PC-9 (cell line): ENCODE measurements at regions not wholly inside any gene's neighbourhood (a gene's known extent, or its start where the extent isn't known, plus 50 kb on each side); places are given as distances from the start of the nearest gene placed in this dataset.

Experiments used
- BruUV-seq: library from RNA; stranded (reverse); fragments of 400-500 nt; replicated peaks from 2 replicates; lab custom pipeline; 2021; lab: Mats Ljungman, UMichigan
- CTCF ChIA-PET: fragments of 300-600 bp; sonication (Branson Sonifier 250); formaldehyde crosslinking; loops from one replicate; lab custom pipeline; 2022; ENCODE audit warnings: antibody characterized with exemption; lab: Charles Lee
- POLR2A ChIA-PET: fragments of 300-600 bp; sonication (Branson Sonifier 250); formaldehyde crosslinking; loops from one replicate; lab custom pipeline; 2022; ENCODE audit warnings: antibody characterized with exemption; ENCODE audit not compliant: unreplicated experiment; lab: Charles Lee
- DNase-seq, 2 experiments: peaks; one replicate each; pipeline versions ENCODE4 v3.0.0 to v3.0.0-alpha.2; 2015 to 2022; ENCODE audit warnings: mixed read lengths in 1 of 2
- H2AFZ ChIP-seq: fragments of 200-600 bp; sonication (generic); 2 replicates; pipeline ENCODE4 v1.8.1; 2017; ENCODE audit warnings: antibody characterized with exemption
- H3F3A ChIP-seq: fragments of 200-600 bp; sonication (generic); 2 replicates; pipeline ENCODE4 v1.8.1; 2017; ENCODE audit warnings: antibody characterized with exemption, mild to moderate bottlenecking, low read depth; ENCODE audit not compliant: insufficient read depth
- H3K27ac ChIP-seq: fragments of 200-600 bp; sonication (generic); 2 replicates; pipeline ENCODE4 v1.6.1; 2016; ENCODE audit warnings: mixed run types
- H3K27me3 ChIP-seq: fragments of 200-600 bp; sonication (generic); 2 replicates; pipeline ENCODE4 v1.6.1; 2016; ENCODE audit warnings: low read depth, mixed run types; ENCODE audit not compliant: insufficient read depth
- H3K36me3 ChIP-seq: fragments of 200-600 bp; sonication (generic); 2 replicates; pipeline ENCODE4 v1.6.1; 2016; ENCODE audit warnings: low read depth, mixed run types
- H3K4me1 ChIP-seq: fragments of 200-600 bp; sonication (generic); replicated peaks from 2 replicates; pipeline ENCODE4 v1.6.1; 2016; ENCODE audit warnings: mixed run types; ENCODE audit not compliant: insufficient read depth
- H3K4me2 ChIP-seq: fragments of 200-600 bp; sonication (generic); 2 replicates; pipeline ENCODE4 v1.6.1; 2017; ENCODE audit warnings: mixed run types
- H3K4me3 ChIP-seq: fragments of 200-600 bp; sonication (generic); 2 replicates; pipeline ENCODE4 v1.6.1; 2016; ENCODE audit warnings: mixed run types
- H3K79me2 ChIP-seq: fragments of 200-600 bp; sonication (generic); 2 replicates; pipeline ENCODE4 v1.6.1; 2017; ENCODE audit warnings: low read depth, mixed run types
- H3K9me2 ChIP-seq: fragments of 200-600 bp; sonication (generic); 2 replicates; pipeline ENCODE4 v1.8.1; 2017; ENCODE audit warnings: mild to moderate bottlenecking; ENCODE audit not compliant: insufficient read depth
- H3K9me3 ChIP-seq: fragments of 200-600 bp; sonication (generic); 2 replicates; pipeline ENCODE4 v1.8.1; 2016; ENCODE audit warnings: low read depth; ENCODE audit not compliant: insufficient read depth
- H4K20me1 ChIP-seq: fragments of 200-600 bp; sonication (generic); 2 replicates; pipeline ENCODE4 v1.8.1; 2017; ENCODE audit not compliant: insufficient read depth
- EZH2 ChIP-seq: fragments of 200-600 bp; sonication (generic); IDR thresholded peaks from 2 replicates; pipeline ENCODE4 v1.8.0; 2017; ENCODE audit warnings: antibody characterized with exemption, low read depth
- intact Hi-C: fragments of 100-400 bp; cut with micrococcal nuclease; formaldehyde crosslinking; loops from one replicate; pipeline ENCODE4 v1.10.0; 2022; ENCODE audit not compliant: unreplicated experiment
- TF ChIP-seq, protein P1 (sequence below): fragments of 200-600 bp; sonication (generic); conservative IDR thresholded peaks from 2 replicates; pipeline ENCODE4 v1.6.1; 2017; ENCODE audit warnings: mixed run types, antibody characterized with exemption, mild to moderate bottlenecking, moderate library complexity

DNA sequence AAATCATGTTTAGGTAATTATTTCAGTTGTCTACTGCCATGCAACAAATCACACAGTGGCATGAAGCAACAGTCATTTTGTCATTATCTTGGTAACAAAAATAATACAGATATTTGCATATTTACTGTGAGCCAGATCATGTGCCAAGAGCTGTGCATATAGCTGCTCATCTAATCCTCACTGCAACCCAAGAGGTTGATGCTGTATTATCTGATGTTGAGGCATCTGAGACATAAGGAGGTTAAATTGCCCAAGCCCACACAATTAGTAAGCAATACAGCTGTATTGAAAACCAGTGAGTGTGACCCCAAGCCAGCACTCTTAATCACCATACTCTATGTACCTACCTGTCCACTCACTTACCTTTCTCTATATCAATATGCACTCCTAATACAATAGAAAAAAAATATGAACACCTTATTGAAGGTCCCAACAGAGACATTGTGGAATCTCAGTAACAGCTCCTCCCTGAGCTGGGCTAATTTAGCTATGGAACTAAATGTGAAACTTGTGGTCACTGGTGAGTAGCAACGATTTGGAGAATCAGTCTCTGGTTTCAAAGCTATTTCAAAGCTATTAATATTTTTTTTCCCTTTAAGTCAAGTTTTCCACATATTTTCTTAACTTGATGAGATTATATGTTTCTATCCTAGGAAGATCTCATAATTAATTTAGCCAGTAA is 185.2 kb downstream of the KLF12 start:
- intact Hi-C loops = no loop called here
- TF ChIP-seq, protein P1, sequence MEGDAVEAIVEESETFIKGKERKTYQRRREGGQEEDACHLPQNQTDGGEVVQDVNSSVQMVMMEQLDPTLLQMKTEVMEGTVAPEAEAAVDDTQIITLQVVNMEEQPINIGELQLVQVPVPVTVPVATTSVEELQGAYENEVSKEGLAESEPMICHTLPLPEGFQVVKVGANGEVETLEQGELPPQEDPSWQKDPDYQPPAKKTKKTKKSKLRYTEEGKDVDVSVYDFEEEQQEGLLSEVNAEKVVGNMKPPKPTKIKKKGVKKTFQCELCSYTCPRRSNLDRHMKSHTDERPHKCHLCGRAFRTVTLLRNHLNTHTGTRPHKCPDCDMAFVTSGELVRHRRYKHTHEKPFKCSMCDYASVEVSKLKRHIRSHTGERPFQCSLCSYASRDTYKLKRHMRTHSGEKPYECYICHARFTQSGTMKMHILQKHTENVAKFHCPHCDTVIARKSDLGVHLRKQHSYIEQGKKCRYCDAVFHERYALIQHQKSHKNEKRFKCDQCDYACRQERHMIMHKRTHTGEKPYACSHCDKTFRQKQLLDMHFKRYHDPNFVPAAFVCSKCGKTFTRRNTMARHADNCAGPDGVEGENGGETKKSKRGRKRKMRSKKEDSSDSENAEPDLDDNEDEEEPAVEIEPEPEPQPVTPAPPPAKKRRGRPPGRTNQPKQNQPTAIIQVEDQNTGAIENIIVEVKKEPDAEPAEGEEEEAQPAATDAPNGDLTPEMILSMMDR = no peak
- TF ChIP-seq EZH2 = no peak
- Histone ChIP-seq H3K9me3 (no peaks in the 10 kb centered on the region), H3K4me1 (no peaks in the 10 kb centered on the region), H3F3A (no peaks in the 10 kb centered on the region), H3K27me3 (no peaks in the 10 kb centered on the region), H3K79me2 (no peaks in the 10 kb centered on the region), H4K20me1 (no peaks in the 10 kb centered on the region), H2AFZ (no peak overlapping the region), H3K36me3 (no peaks in the 10 kb centered on the region), H3K4me3 (no peak overlapping the region), H3K9me2 (0 out of 2 replicates have a peak, but pooled peaks cover 4% of the 10 kb centered on the region), H3K4me2 (no peak overlapping the region), H3K27ac (no peak overlapping the region)
- DNase-seq = no peak
- ChIA-PET POLR2A (no interaction called here), CTCF (no interaction called here)
- no TSS peak for BruUV-seq

DNA sequence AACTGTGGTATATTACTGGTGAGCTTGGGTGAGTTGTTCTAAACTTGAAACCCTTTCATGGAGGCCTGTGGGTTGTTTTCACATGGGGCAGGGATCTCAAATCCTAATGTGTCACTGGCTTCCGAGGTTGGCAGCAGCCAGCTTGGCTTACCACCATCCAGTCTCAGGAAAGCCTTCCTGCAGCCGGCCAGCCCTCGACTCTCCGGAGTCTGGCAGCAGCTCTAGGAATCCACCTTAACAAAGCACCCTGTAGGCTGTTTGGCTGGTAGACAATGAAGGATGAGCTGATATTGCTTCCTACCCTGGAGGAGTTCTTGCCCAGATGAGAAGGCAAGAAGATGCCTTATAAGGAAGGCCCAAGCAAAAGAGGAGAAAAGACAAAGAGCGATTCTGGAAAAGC is 188.3 kb downstream of the KLF12 start:
- intact Hi-C loops = loop anchor here (2.0 kb wide), 1 partner anchor 341 kb away; no protein-coding TSS in a partner anchor
- Histone ChIP-seq H3K4me3 (no peak overlapping the region), H3K27ac (no peak overlapping the region), H4K20me1 (no peaks in the 10 kb centered on the region), H3K9me3 (no peaks in the 10 kb centered on the region), H3F3A (no peaks in the 10 kb centered on the region), H3K79me2 (no peaks in the 10 kb centered on the region), H3K4me1 (no peaks in the 10 kb centered on the region), H3K9me2 (no peaks in the 10 kb centered on the region), H2AFZ (no peak overlapping the region), H3K36me3 (no peaks in the 10 kb centered on the region), H3K4me2 (no peak overlapping the region), H3K27me3 (no peaks in the 10 kb centered on the region)
- DNase-seq = no peak
- ChIA-PET POLR2A (no interaction called here), CTCF (no interaction called here)
- BruUV-seq = no TSS peak
- TF ChIP-seq, protein P1 = no peak
- no peak for TF ChIP-seq EZH2

DNA sequence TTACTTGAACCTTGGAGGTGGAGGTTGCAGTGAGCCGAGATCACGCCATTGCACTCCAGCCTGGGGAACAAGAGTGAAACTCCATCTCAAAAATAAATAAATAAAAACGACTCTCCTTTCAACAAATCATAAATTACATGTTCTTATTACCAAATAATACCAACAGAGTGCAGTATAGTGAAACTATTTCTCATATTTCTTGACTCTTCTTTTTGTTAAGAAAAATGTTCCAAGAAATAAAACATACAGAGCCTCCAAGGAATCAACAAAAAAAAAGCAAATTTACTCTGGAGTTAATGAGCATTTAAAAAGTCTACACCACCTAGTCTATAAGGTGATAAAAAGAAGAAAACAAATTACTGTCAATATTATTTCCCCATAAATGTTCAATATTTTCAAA is 188.8 kb downstream of the KLF12 start:
- no peak overlapping the region for H3K27ac ChIP-seq
- no peaks in the 10 kb centered on the region for H3F3A ChIP-seq
- H4K20me1 ChIP-seq = no peaks in the 10 kb centered on the region
- BruUV-seq = no TSS peak
- no peaks in the 10 kb centered on the region for H3K9me3 ChIP-seq
- no peaks in the 10 kb centered on the region for H3K27me3 ChIP-seq
- H3K4me3 ChIP-seq = no peak overlapping the region
- no peak for DNase-seq
- intact Hi-C loops = loop anchor here (2.0 kb wide), 1 partner anchor 341 kb away; no protein-coding TSS in a partner anchor
- H3K9me2 ChIP-seq = no peaks in the 10 kb centered on the region
- POLR2A ChIA-PET = no interaction called here
- no peak overlapping the region for H2AFZ ChIP-seq
- TF ChIP-seq, protein P1 = no peak
- TF ChIP-seq EZH2 = no peak
- no peaks in the 10 kb centered on the region for H3K36me3 ChIP-seq
- no peak overlapping the region for H3K4me2 ChIP-seq
- no peaks in the 10 kb centered on the region for H3K4me1 ChIP-seq
- H3K79me2 ChIP-seq = no peaks in the 10 kb centered on the region
- CTCF ChIA-PET = no interaction called here
